GM18508 (cell line): ENCODE measurements at regions not wholly inside any gene's neighbourhood (a gene's known extent, or its start where the extent isn't known, plus 50 kb on each side); places are given as distances from the start of the nearest gene placed in this dataset.

ENCODE experiments used
- ATAC-seq: cut with Tn5 transposase; IDR thresholded peaks from one replicate; pipeline ENCODE4 v1.9.1; 2021; ENCODE audit warnings: moderate number of reproducible peaks; ENCODE audit not compliant: insufficient read depth, unreplicated experiment

DNA sequence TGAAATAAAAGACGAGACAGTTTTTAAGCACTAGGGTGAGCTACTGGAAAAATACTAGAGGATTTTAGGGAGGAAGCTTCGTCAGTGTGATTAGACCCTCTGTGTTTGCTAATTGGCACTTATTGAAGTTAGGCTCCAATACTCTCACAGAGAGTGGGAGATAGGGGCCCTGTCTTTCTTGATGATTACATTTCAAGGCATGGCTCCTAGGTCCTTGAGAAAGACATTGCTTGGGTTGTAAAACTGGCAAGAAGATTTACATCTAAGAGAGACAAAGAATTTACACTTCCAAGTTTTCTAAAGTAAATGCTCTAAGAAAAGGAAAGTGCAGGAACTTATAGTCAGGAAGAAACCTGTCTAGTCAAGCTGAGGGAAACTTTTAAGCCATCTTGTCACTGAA, 183.2 kb downstream of the C12orf50 start:
- no peak for ATAC-seq

- no peak for ATAC-seq
Measured at GRCh38 chr12:87841935-87842334, 187.3 kb downstream of the C12orf50 start.

DNA sequence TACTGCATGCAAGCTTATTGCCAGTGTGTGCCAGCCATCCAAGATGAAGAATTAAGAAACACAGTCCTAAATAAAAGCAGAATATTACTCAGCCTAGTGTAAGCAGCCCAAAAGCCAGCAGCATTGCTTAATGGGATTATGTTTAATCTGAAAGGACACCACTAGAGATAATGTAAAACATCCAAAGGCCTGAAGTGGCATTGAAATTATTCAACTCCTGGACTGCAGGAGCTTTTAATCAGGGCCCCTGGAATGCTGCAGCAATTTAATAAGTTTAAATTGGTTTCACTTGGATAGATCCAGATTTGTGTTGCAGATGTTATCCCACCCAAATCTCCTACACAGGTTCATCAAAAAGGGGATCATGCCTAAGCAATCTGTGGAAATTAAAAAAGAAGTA, 193.0 kb downstream of the C12orf50 start:
- ATAC-seq: no peak

DNA sequence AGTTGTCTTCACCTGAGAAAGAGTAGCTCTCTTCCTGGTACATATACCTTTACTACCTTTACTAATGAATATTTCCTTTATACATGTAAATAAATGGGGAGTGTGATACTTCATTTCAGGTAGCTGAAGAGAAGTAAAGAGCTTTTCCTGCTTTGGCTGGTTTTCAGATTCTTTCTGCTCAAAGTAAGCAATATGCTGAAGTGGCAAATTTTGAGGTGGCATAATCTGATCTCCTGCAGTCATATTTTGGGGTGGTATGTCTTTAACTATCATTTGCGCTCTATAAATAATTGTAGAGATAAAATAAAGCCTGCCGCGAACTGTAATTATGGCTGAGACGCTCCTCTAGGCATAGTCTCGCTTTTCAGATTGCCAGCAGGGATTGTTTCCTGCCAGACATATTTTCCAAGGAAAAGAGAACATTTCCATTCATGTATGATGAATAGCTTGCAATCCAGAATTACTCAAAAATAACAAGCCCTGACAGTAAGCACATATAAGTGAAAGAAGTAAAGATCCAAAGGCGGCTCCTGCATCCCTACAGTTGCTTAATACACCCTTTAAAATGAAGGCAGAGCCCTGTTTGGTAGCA, 200.7 kb downstream of the C12orf50 start:
- no peak for ATAC-seq

DNA sequence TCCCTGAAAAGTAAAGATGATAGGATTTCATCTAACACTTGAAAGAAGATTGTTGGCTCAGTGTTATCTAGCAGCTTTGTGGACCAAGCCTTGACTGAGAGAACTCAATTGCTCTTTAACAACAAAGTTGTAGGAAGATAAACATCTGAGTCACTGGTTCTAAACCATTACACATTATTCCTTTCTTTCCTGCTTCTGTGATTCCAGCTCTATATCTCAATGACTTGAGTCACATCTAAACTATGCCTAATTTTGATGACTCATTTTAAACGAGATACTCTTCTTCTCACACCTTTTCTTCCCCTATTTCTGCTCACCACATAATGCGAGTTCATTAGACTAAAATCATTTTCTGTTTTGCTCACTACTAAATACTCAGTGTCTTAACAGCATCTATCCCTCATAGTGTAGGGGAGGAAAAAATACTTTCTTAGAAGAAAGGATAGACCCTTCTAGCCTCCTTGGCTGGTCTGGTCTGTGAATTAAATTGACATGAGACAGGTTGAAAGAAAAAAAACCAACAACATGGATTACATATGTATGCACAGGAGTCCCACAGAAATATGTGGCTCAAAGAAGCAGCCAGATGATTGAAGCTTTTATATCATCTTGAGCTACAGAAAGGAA, 201.4 kb downstream of the C12orf50 start:
- ATAC-seq: no peak

DNA sequence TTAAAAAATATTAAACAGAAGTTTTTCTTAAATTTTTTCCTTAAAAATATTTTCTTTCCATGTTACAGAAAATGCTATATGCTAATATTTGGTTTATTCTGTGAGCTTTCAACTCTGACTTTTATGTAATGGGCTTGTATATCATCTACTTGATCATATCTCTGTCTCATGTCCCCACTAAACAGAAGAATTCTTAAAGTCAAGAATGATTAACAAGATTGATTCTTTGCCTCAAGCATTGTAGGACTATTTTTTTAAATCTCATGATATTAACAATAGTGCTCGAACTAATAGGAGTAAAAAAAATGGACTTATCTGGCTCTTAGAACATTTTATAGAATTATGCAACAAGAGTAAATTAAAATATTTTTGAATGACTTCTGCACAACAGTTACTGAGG, 206.3 kb downstream of the C12orf50 start:
- ATAC-seq: no peak

GRCh38 chr12:87820524-87821202, 208.5 kb downstream of the C12orf50 start:
- no peak for ATAC-seq

GRCh38 chr12:87818441-87818840, 210.8 kb downstream of the C12orf50 start:
- no peak for ATAC-seq

DNA sequence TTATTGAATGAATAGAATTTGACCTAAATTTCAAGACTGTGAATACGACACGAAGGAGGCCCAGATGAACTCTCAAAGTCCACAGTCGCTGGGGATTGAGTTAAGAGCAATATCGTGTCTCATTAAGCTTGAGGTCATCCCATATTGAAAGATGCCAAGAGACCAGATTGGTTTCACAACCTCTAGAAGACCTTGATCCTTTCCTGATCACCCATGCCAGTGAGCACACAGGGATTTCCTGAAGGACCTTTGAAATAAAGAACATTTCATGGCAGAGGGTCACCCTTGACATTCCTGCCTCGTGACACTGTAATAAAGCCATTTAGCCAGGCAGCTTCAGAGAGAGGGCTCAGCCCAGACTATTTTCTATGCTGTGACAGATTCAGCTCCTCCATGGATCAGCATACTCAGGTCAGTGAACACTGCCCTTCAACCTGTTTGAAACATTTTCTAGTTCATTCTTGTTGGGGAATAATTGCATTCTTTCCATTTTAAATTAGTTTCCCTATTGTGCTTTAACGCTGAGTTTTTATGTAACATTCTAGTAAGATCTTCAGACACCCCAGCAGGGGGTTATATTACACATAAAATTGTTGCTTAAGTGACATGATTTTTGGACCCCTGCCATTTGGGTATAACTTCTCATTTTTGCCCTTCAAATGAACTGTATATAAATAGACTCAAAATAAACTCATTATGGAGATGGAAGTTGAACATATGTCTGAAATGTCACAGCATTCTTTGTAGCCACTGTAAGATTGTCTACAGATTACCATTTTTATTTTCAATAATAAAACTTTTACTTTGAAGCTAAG, 213.2 kb downstream of the C12orf50 start:
- no peak for ATAC-seq

GRCh38 chr12:87814625-87815024, 214.6 kb downstream of the C12orf50 start:
- no peak for ATAC-seq

DNA sequence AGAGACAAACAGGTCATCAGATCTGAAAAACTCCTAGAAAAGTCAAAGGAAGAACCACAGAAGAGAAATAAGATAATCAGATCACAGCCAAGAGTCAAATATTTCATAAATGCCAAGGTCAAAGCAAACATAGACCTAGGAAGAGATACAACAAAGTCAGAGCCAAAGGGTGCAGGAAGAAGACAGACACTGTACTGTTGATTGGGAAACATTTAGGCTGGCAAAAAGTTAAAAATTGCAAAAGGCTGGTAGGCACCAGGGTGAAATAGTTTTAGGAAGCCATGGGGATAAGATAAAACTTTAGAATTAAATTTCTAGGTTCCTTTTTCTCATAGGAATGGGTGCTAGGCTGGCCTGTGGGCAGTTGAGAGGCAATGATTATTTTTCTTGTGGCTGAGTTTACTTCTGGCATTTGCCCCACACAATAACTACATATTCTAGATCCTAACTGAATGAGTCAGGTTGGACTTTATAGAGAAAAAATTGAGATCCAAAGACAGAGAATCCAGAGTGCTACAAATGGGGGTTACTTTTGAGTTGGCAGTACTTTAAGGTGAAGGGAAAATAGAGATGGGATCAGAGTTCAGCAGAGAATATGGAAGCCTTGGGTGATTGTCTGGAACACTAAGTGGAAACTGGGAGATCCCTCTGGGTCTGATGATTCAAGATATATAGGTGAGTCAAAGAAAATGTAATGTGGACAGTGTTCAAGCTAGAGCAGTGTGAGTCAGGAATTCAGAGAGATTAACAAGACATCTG, 215.5 kb downstream of the C12orf50 start:
- ATAC-seq: no peak

- no peak for ATAC-seq
Measured at GRCh38 chr12:87812681-87813080, 216.5 kb downstream of the C12orf50 start.

DNA sequence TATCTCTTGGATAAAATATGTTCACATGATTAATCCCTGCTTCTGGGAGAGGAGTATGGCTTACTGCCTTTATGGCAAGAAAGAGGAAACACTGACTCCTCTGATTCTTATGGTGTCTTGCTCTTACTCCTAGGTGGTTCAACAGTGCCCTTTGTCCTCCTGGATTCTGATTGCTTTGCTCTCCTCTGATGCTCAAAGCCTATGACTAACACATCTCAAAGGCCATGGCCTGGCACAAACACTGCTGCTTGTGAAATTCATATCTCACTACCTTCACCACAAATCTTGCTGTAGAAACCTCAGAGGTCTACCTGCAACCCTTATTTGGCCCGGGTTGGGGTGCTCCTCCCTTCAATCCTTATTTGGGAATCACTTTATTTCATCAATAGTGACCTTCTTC, 217.2 kb downstream of the C12orf50 start:
- ATAC-seq: no peak

- ATAC-seq: no peak
Measured at GRCh38 chr12:87809916-87810315, 219.3 kb downstream of the C12orf50 start.

- no peak for ATAC-seq
Measured at GRCh38 chr12:87807086-87807485, 222.1 kb downstream of the C12orf50 start.

DNA sequence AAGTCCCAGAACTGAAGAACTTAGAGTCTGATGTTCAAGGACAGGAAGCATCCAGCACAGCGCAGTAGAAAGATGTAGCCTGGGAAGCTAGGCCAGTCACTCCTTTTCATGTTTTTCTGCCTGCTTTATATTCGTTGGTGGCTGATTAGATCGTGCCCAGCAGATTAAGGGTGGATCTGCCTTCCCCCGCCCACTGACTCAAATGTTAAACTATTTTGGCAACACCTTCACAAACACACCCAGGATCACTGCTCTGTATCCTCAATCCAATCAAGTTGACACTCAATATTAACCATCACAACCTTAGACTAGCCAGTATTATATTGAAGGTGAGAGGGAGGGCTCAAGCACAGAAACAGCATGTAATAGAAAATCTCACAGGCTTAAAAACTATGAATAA, 222.9 kb downstream of the C12orf50 start:
- no peak for ATAC-seq

GRCh38 chr12:87804386-87804785, 224.8 kb downstream of the C12orf50 start:
- no peak for ATAC-seq

- no peak for ATAC-seq
Measured at GRCh38 chr12:87802721-87803011, 226.5 kb downstream of the C12orf50 start.

DNA sequence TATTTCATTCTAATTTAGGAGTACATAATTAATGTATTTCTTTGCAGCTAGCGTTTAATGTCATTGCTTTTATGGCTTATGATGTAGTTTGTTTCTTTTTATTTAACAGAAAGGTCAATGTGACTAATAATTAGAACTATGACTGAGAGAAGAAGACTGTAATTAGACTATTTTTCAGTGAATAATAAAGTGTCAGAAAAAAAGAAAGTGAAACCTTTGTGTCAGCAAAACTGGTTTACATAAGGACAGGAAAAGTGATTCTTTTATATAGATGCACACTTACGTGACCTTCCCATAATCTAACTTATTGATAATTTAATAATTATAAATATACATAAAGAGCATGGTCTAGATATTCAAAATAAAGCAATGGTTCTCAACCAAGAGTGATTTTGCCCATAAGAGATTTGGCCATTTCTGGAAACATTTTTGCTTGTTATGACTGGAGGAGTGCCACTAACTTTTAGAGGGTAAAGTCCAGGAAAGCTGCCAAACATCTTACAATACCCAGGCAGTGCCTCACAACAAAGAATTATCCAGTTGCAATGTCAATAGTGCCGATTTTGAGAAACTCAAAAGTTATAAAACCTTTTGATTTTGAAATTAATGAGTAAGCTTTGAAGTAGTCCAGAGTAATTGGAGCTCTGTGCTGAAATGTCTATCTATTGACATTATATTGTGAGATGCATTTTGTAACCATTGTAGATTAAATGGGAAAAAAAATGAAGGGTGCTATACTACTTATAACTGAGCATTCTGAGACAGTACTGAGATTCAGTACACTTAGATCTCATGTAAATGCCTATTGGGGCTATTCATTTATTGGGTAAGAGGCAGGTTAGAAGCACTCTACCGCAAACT, 227.1 kb downstream of the C12orf50 start:
- peak; percentile 42 for ATAC-seq
